ENCODE measurements at regions not wholly inside any gene's neighbourhood (a gene's known extent, or its start where the extent isn't known, plus 50 kb on each side); places are given as distances from the start of the nearest gene placed in this dataset.

GRCh38 chr1:82121421-82121820 lies 320.7 kb downstream of the ADGRL2 start:
- no peak overlapping the region for H3K4me3 ChIP-seq (ENCODE audit: low read length)
- no peak for DNase-seq (ENCODE audit: low read depth)
- TF ChIP-seq CTCF (conservative IDR thresholded peaks at IDR 0.05; ENCODE audit: low read depth, low read length): no peak

DNA sequence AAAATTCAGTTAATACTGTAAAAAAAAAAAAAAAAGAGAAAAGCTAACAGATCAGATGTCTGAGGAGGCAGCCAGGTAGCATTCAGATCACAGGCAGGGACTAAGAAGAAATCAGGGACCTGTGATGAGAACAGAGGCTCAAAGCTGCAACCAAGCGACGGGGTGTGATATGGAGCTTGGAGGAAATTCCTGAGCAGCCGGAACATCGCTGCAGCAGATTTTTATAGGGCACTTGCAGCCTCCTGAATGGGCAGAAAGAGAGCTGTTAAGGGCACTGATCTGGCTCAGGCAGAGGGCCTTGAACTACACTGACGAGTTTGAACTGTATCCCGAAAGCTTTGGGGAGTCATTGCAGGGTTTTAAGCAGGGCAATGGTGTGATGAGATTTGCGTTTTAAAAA lies 315.4 kb downstream of the ADGRL2 start:
- no peak overlapping the region for H3K4me3 ChIP-seq (ENCODE audit: low read length)
- no peak for TF ChIP-seq CTCF (conservative IDR thresholded peaks at IDR 0.05; ENCODE audit: low read depth, low read length)
- DNase-seq (ENCODE audit: low read depth): no peak

- H3K4me3 ChIP-seq (ENCODE audit: low read length): no peak overlapping the region
- no peak for TF ChIP-seq CTCF (conservative IDR thresholded peaks at IDR 0.05; ENCODE audit: low read depth, low read length)
- no peak for DNase-seq (ENCODE audit: low read depth)
Measured at GRCh38 chr1:82114887-82115286, 314.2 kb downstream of the ADGRL2 start.

DNA sequence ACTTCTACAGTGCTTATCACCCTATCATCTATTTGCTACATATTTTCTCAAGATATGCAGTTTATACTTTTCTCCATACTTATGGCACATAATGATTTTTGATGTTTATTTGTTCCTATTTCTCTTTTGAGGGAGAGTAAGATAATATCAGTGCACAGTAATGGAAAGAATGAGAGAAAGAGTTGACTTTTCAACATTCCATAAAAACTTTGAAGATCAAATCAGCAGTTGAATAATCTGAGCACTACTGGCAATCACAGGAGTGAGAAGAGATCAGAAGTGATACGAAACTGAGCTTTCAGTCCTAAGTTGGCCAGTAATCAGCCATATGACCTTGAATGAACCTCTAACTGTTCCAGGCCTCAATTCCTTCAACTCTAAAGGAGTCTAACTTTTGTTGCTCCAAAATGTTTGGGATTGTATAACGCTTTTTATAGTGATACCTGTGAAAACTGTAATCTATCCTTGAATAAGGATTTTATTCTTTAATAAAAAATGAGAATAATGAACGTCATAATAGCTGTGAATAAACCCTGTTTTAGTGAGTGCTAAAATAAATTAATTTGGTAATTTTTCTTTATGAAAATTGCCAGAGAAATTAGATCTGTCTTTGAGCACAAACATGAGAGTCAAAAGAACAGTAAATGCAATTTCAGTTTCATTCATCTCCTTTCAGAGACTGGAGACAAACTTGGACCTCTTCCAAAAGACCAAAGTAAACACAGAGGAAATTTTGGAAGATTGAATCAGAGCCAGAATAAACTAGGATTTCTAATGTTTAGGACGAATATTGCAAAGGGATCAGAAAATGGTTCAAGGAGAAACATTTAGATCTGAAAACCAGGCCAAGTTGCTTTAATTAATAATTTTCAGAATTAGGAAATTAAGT lies 309.9 kb downstream of the ADGRL2 start:
- no peak overlapping the region for H3K4me3 ChIP-seq (ENCODE audit: low read length)
- TF ChIP-seq CTCF (conservative IDR thresholded peaks at IDR 0.05; ENCODE audit: low read depth, low read length): no peak
- DNase-seq (ENCODE audit: low read depth): no peak

DNA sequence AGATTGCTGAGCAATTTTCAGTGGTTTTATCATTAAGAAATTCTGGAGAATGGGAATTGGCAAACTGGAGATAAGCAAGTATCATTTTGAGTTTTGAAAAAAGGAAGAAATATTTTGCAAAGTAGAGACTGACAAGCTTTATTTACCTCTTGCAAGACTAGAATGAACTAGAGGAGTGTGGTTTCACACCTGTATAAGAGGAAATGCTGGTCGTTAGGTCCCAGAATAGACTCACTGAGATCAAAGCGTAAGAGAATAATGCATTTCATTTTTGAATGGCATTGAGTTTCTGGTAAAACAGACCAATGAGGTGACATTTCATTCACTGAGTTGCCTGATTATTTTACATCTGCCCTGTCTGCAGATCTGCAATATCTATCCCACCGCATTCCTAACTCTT lies 308.1 kb downstream of the ADGRL2 start:
- DNase-seq (ENCODE audit: low read depth): no peak

DNA sequence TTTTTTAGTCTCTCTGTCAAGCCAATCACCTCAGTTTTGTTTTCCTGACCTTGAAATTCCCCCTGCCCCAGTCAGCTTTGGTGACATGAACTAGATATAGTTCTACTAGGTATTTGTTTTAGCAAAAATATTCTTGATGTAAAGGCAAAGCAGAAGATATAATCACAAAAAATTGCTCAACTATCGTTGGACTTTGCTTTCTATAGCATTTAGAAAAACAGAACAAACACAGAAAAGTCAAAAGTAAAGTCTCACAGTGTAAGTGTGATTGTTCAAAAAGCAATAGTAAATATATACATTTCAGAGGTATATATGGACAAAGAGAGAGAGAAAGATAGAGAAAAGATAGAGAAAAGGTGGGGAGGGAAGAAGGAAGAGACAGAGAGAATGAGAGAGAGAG lies 305.9 kb downstream of the ADGRL2 start:
- no peak overlapping the region for H3K4me3 ChIP-seq (ENCODE audit: low read length)
- no peak for DNase-seq (ENCODE audit: low read depth)
- no peak for TF ChIP-seq CTCF (conservative IDR thresholded peaks at IDR 0.05; ENCODE audit: low read depth, low read length)

More for the DNA sequence above, 308.1 kb downstream of the ADGRL2 start:
- TF ChIP-seq CTCF (conservative IDR thresholded peaks at IDR 0.05; ENCODE audit: low read depth, low read length): no peak
- H3K4me3 ChIP-seq (ENCODE audit: low read length): no peak overlapping the region

DNA sequence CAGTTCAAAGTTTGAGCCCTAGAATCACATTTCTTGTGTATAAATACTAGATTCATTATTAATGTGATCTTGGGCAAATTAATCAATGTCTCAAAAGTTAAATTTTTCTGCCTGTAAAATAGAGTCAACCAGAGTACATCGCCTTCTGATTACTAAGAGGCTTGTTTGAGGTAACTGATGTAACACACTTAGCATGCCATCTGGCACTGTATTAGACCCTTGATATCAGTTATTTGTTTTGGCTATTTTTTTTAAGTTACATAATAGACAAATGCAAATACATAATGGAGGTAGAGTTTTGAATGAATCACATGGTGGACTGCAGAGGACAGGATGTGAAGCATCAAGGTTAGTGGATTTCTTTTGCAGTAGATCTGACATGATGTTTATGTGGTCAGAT lies 298.4 kb downstream of the ADGRL2 start:
- DNase-seq (ENCODE audit: low read depth): no peak
- TF ChIP-seq CTCF (conservative IDR thresholded peaks at IDR 0.05; ENCODE audit: low read depth, low read length): no peak
- no peak overlapping the region for H3K4me3 ChIP-seq (ENCODE audit: low read length)

All from retinal pigment epithelial cell (primary cell).